GM19043 (cell line): ENCODE measurements at regions not wholly inside any gene's neighbourhood (a gene's known extent, or its start where the extent isn't known, plus 50 kb on each side); places are given as distances from the start of the nearest gene placed in this dataset.
"Not testable (repeated sequence)": the region's sequence is repeated elsewhere in the genome, so short reads cannot be mapped to it uniquely, and the experiment has no call there.

Experiments
- ATAC-seq: cut with Tn5 transposase; IDR thresholded peaks from one replicate; pipeline ENCODE4 v1.9.1; 2021; ENCODE audit warnings: low read depth; ENCODE audit not compliant: unreplicated experiment

GRCh38 chr1:60620087-60620486, 462.3 kb upstream of the NFIA start:
- no peak for ATAC-seq

- no peak for ATAC-seq
Observed at GRCh38 chr1:60619581-60619980, 462.8 kb upstream of the NFIA start.

- ATAC-seq = no peak
Observed at GRCh38 chr1:60615666-60616065, 466.7 kb upstream of the NFIA start.

GRCh38 chr1:60612790-60613189, 469.6 kb upstream of the NFIA start:
- ATAC-seq = no peak

GRCh38 chr1:60606921-60607320, 475.4 kb upstream of the NFIA start:
- ATAC-seq = not testable (repeated sequence)

- no peak for ATAC-seq
Observed at GRCh38 chr1:60600532-60600931, 481.8 kb upstream of the NFIA start.

GRCh38 chr1:60599574-60599973, 482.8 kb upstream of the NFIA start:
- ATAC-seq = no peak

GRCh38 chr1:60598041-60598910, 484.1 kb upstream of the NFIA start:
- no peak for ATAC-seq

- ATAC-seq = no peak
Observed at GRCh38 chr1:60596791-60597750, 485.3 kb upstream of the NFIA start.

- no peak for ATAC-seq
Observed at GRCh38 chr1:60591583-60591982, 490.8 kb upstream of the NFIA start.

- no peak for ATAC-seq
Observed at GRCh38 chr1:60589916-60590315, 492.4 kb upstream of the NFIA start.

GRCh38 chr1:60589046-60589748, 493.2 kb upstream of the NFIA start:
- ATAC-seq = no peak

- no peak for ATAC-seq
Observed at GRCh38 chr1:60584371-60584770, 498.0 kb upstream of the NFIA start.

- no peak for ATAC-seq
Observed at GRCh38 chr1:60583696-60584095, 498.7 kb upstream of the NFIA start.

GRCh38 chr1:60581455-60582220, 500.7 kb upstream of the NFIA start:
- ATAC-seq = no peak

GRCh38 chr1:60577029-60577428, 503.5 kb upstream of the C1orf87 start:
- ATAC-seq = no peak

GRCh38 chr1:60575326-60575977, 501.9 kb upstream of the C1orf87 start:
- ATAC-seq = no peak

GRCh38 chr1:60573726-60574409, 500.3 kb upstream of the C1orf87 start:
- ATAC-seq = no peak

GRCh38 chr1:60573121-60573520, 499.6 kb upstream of the C1orf87 start:
- ATAC-seq = no peak
